MM.1S (cell line): ENCODE measurements at regions not wholly inside any gene's neighbourhood (a gene's known extent, or its start where the extent isn't known, plus 50 kb on each side); places are given as distances from the start of the nearest gene placed in this dataset.

Experiments
- EZH2 ChIP-seq: fragments of 300-600 bp; sonication (generic); optimal IDR thresholded peaks from 2 replicates; pipeline ENCODE3; 2017; ENCODE audit warnings: low read depth, mild to moderate bottlenecking, antibody characterized with exemption, low read length, mixed read lengths
- TF ChIP-seq, protein P1 (sequence below): fragments of 300-600 bp; sonication (generic); IDR thresholded peaks from 2 replicates; pipeline ENCODE4 v1.5.1; 2016; ENCODE audit warnings: antibody characterized with exemption, low read length, mixed read lengths

DNA sequence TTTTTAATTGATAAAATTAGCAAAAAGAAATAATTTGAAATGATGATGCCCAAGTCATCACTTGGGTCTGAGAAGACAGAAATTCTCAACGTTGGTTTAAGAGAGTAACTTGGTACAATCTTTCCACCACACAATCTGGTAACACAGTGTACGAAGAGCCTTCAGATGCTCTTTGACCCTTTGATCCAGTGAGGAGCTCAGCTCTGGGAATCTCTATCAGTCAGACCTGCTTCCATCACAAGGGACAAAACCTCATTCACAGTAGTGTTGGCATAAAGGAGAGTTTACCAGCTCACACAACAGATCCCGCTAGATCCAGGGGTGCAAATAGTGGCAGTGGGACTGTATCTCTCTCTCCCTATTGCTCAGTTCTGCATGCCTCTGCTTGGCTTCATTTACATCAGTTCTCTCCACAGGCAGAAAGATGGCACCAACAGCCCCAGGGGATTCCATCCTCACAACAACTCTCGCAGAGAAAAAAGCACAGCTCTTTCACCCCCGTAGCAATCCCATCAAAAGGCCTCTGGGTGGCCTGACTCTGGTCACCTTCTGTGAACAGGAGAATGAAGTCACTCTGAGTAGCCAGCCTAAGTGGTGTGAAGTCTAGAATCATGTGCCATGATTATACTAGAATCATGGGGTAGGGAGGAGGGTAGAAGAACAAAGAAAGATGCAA is 119.7 kb downstream of the ZNF281 start:
- TF ChIP-seq, protein P1, sequence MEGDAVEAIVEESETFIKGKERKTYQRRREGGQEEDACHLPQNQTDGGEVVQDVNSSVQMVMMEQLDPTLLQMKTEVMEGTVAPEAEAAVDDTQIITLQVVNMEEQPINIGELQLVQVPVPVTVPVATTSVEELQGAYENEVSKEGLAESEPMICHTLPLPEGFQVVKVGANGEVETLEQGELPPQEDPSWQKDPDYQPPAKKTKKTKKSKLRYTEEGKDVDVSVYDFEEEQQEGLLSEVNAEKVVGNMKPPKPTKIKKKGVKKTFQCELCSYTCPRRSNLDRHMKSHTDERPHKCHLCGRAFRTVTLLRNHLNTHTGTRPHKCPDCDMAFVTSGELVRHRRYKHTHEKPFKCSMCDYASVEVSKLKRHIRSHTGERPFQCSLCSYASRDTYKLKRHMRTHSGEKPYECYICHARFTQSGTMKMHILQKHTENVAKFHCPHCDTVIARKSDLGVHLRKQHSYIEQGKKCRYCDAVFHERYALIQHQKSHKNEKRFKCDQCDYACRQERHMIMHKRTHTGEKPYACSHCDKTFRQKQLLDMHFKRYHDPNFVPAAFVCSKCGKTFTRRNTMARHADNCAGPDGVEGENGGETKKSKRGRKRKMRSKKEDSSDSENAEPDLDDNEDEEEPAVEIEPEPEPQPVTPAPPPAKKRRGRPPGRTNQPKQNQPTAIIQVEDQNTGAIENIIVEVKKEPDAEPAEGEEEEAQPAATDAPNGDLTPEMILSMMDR = peak; percentile 8; the same call in 1 of the 2 replicates
- no peak for TF ChIP-seq EZH2
